Ovary (tissue), 3 donors: ENCODE measurements at regions not wholly inside any gene's neighbourhood (a gene's known extent, or its start where the extent isn't known, plus 50 kb on each side); places are given as distances from the start of the nearest gene placed in this dataset.

ENCODE experiments used
- CTCF ChIP-seq, 3 donors: fragments of 450-650 bp in 2 of 3; fragments of 200-600 bp in 1 of 3; IDR thresholded peaks; one replicate each; pipeline versions ENCODE4 v1.5.1 to v1.8.0; 2016 to 2022; ENCODE audit warnings: antibody characterized with exemption in 3 of 3, mild to moderate bottlenecking in 1 of 3
- EP300 ChIP-seq: sonication (generic); formaldehyde crosslinking; IDR thresholded peaks from one replicate; pipeline ENCODE4 v1.6.1; 2017; ENCODE audit warnings: antibody characterized with exemption
- POLR2A ChIP-seq: fragments of 450-650 bp; IDR thresholded peaks from one replicate; pipeline ENCODE4 v1.6.1; 2017; ENCODE audit warnings: antibody characterized with exemption, mild to moderate bottlenecking, moderate library complexity
- donor health status: DM: no; HTN: no; CAD: no.

- TF ChIP-seq CTCF (IDR thresholded peaks at IDR 0.05) = no peak
- no peak for TF ChIP-seq EP300
- TF ChIP-seq POLR2A = no peak
Measured at GRCh38 chr7:85644272-85644671, 457.4 kb upstream of the SEMA3D start.
